Activated naive CD8-positive, alpha-beta T cell treated with anti-CD3 and anti-CD28 coated beads, Interleukin-2, amount 50 U/mL, for 16 hours (primary cell): ENCODE measurements at regions not wholly inside any gene's neighbourhood (a gene's known extent, or its start where the extent isn't known, plus 50 kb on each side); places are given as distances from the start of the nearest gene placed in this dataset.

Experiments
- DNase-seq: peaks from one replicate; pipeline ENCODE4 v3.0.0-alpha.2; 2020; ENCODE audit warnings: low read depth, low spot score

DNA sequence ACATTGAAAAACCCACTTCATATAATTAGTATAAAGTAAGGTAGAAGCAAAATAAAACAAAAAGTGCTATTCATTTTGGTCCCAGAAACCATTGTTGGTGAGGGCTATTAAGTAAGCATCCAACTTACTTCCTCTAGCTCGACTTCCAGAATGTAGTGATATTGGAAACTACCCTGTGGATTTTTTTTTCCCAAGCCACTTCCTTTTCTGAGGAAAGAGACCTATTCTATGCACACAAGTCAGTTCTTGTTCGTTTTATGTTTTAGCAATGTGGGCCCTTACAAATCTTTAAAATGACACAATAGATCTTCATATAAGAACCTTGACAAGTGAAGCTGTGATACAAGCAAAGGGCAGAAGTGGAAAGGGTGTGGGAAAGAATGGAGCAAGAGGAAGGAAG lies 402.0 kb upstream of the TBL1XR1 start:
- DNase-seq = no peak

DNA sequence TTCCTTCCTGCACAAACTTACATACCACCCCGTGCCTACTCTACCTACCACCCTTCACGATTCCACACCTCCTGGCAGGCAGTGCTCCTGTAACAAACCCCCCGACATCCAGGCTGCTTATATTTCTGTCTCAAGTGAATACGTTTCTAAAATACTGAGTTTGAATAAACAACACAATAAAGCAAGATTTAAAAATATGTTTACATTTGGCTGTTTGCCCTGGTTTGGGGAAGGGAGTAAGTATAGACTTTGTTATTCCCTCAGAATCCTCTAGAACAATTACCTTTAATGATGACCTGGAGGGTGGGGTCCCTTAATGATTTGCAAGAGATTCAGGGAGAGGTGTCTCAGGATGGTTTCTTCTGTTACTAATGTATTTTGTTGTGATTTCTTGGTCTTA lies 402.6 kb upstream of the TBL1XR1 start:
- DNase-seq = no peak

DNA sequence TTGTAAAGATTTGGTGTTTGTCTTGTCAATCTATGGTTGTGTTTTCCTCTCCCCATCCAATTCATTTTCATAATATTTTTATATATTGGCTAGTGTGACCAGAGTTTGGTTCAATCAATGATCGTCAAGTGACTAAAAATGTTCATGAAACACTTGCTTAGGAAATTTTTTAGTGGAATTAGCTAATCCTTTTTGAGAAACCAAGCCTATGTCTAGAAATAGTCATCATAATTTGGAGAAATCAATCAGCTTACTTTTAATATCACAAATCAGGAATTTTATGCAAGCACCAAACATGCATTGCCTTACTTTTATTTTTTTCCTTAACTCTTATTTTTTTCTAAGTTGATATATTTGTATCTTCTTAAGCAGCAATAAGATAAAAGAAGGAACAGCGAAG lies 403.1 kb upstream of the TBL1XR1 start:
- DNase-seq = no peak

DNA sequence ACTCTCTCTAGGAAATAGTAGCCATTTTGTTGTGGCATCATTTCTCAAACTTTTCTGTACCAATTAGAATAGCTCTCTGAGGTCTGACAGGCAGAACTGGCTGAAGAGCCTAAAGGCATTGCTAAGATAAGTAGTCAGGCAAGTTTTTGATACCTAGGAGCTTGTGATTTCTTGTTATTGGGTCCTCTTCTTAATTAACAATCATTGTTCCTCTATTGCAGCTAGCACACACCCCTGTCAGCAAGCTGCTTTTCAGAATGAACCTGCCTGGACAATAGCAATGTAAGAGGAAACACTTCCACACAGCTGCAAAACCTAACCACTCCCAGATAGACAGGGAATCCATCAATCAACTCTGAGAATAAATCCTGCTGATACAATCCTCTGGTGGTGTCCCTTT lies 403.9 kb upstream of the TBL1XR1 start:
- no peak for DNase-seq

DNA sequence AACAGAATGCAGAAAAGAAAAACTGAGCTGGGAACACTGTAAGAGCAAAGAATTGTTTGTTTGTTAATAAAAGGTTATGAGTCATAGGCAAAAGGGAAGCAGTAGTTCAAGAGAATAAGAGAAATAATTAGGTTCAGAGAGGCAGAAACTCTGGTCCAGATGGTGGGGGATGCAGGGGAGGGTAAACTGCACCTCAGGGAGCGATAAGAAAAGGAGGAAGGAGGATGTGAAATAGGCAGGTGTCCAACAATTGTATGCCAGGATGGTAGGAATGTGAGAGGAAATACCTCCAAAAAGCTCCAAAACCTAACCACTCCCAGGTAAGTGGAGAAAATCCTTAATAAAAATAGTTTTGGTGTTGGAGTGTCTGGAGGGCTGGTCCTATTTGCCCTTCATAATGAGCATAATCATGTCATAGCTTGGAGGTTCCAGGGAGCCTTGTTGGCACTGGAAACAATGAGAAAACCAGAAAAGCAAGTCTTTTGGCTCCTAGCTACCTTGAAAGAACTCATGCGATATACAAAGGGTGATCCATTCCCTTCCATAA lies 405.4 kb upstream of the TBL1XR1 start:
- DNase-seq = no peak

DNA sequence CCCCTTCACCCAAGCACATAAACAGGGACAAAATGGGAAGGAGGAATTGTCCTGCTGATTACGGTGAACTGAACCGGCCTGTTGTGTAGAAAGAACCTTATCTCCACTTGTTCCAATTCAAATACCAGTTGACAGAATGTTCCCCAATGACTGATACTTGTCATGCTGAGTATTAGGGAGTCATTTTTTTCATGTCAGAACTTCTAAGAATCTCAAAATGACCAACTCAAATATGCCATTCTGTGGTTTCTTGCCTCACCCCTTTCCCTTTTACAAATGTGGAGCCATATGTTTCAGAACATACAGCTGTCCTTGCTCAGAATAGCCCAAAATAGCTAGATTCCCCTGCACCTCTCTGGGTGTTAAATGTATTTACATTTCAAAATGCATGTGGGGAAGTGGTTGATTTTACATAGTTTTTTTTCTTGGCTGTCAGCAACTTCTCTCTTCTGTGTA lies 405.9 kb upstream of the TBL1XR1 start:
- no peak for DNase-seq

DNA sequence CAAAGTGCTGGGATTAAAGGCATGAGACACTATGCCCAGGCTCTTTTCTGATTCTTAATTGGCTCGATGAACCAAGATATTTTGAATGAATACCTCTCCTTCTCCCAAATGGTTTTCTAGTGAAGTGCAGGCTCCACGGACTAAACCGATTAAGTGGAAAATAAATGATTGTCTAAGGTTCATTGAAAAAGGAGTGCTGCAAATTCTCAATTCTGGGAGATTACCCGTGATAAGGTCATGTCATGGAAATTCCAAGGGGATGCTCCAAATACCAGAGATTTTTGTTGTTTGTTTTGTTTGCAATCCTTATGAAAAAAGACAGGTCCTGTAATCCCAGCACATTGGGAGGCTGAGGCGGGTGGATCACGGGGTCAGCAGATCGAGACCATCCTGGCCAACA lies 406.9 kb upstream of the TBL1XR1 start:
- DNase-seq = no peak

DNA sequence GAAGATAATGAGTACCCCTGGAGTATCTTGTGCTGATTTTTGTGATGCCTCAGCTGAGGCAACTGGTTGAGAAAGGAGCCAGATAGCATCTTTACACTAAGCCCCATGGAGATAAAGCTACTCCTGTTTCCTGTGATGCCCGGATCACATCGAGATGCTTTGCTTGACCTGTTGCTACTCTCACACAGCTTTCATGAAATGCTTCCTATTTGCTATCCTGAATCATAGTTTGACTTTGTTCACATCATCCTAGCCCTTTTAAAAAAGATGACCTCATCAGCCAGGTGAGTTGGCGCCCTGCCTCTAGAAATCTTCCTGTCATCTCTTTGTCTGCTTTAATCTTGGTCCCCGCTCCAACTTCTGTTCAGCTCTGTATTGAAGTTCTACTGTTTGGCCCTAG lies 409.6 kb upstream of the TBL1XR1 start:
- DNase-seq = no peak

DNA sequence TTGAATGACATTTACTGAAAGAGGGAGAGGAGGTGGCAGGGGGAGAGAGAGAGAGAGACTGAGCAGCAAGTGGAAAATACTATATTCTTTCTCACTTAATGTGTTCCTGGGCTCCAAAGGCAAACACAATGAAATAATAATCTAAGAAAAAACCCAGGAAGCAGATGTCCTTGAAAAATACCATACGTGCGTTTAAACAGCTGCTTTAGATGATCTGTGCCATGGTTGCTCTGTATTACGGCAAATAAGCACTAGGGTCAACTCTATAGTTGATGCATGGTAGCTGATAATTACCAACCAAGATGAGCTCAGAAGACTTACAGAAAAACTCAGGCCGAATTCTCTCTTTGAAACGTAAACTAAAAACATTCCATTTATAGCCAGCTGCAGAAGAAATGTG lies 410.3 kb upstream of the TBL1XR1 start:
- no peak for DNase-seq

DNA sequence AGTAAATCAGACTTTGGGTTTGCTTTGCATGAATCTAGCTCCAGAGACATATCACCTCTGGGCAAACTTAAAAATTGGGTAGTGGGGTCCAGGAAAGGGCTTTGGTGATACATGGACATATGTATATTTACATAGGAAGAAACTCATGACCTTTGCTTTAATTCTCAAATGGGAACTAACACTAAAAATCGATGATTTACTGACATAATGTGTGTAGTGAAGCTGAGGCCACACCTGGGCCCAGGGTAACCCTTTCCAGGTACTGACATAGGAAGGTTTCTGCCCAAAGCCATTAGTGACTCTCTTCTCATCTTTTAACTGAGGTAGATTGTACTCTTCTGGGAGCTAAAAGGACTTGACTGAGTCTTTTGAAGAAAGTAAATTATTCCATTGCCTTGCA lies 411.2 kb upstream of the TBL1XR1 start:
- DNase-seq = no peak

DNA sequence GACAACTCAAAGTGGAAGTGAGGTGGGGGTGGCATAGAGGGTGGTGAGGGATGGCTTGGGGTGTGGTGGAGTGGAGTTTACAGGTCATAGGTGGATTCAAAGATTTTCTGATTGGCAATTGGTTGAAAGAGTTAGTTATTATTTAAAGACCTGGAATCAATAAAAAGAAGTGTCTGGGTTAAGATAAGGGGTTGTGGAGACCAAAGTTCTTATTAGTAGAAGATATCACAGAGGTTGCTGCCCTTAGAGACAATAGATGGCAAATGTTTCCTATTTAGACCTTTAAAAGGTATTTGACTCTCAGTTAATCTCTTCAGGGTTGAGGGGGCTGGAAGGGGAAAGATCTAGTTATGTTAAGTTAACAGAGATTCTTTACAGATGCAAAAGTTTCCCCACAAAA lies 412.3 kb upstream of the TBL1XR1 start:
- no peak for DNase-seq

DNA sequence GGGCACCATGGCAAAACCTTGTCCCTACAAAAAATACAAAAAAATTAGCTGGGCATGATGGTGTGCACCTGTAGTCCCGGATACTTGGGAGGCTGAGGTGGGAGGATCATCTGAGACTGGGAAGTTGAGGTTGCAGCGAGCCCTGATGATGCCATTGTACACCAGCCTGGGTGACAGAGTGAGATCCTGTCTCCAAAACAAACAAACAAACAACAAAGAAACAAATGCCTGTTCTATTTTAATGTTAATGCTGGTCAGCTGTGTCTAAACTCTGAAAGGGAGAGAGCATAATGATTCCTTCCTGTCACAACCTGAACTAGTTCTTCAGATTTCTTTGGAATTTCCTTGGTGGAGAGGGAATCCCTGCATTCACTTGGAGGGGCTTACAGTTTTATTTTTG lies 413.0 kb upstream of the TBL1XR1 start:
- DNase-seq = no peak

DNA sequence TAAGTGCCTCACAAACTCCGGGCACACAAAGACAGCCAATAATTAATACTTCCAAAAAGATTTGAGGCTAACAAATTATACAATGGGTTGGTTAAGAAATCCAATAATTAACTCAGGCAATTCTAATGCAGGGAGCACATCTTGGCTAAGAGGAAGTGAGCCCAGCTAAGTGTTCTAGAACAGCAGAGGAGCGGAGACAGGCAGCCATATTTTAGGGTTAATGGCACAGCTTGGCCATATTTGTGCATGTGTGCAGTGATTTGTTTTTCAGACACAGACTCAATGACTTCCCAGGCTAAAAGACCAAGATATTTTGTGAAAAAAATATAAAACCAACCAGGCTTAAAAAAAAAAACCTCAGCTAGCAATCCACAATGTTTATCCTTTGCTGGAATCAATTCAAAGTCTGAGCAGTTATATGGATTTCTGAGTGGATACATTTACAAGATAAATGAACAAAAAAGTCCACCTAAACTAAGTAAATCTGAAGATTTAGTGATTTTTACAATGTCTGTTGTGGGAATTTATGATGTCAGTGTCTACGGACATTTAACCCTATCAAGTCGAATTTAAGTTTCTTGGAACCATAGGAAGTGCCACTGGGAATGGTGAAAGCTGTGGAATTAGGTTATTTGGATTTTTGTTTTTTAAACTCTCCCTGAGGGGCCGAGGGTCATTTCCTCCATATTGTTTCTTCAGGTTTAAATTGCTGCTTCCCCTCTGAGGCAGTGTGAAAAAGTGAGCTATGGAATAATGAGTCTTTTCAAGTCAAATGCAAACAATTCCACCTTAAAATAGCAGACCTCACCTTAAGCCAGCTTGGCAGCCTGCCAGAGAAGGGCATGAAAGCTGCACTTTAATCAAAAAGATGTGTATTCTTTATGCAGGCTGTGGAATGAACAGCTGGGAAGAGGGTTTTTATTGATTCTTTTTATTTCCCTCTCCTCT lies 413.7 kb upstream of the TBL1XR1 start:
- DNase-seq = no peak

DNA sequence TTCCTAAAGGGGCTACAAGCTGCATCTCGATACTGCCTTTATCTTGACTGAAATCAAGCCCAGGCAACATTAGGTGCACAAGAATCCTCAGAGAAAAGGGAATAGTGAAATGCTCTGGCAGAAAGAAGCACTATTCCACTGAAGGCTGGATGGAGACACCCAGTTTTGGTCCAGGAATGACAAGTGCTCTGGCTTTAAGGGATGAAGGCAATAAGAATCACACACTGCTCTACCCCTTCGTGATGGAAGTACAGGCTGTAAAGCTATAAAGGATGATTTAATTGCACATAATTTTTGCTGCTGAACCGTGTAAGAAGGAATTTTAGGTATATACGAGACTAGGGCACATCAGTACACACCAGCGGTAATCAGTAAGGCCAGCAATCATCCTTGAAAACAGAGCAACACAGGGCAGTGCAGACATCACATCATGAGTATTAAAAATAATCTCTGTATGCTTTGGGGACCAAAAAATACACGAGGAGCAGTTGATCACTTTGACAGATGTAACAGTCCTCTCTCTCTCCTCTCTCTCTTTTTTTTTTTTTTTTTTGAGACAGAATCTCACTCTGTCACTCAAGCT lies 414.6 kb upstream of the TBL1XR1 start:
- DNase-seq = no peak

DNA sequence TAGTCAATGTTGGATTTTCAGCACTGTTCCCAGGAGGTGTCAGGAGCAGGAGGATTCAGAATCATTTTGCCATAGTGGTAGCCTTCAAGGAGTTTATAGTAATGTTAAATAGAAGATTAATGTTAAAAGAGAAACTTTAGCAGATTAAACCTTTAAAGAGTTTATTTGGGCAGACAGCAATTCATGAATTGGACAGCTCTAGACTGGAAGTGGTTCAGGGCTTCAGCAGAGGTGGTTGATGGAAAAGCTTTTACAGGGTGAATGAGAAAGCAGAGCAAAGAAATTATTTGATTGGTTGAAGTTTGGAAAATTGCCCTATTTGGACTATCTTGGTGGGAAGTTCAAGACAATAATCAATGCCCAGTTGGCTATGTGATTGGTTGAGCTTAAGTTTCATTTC lies 416.6 kb upstream of the TBL1XR1 start:
- DNase-seq = no peak

DNA sequence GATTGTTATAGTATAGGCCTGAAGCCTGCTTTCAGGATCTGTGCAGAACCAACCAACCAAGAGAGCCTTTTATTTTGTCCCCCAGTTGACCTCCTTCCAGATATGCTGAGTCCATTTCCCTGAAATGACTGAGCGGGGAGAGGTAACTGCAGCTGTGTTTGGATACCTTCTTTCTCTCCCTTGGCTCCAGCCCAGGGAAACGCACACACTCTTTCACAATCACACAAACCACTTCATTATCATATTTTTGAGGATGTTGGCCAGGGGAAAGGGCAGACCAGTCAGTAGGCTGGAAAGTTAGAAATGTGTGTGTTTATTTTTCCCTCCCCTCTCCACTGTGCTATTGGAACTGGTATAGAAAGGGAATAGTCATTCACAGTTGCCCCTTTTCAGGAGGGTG lies 417.7 kb upstream of the TBL1XR1 start:
- DNase-seq = no peak

DNA sequence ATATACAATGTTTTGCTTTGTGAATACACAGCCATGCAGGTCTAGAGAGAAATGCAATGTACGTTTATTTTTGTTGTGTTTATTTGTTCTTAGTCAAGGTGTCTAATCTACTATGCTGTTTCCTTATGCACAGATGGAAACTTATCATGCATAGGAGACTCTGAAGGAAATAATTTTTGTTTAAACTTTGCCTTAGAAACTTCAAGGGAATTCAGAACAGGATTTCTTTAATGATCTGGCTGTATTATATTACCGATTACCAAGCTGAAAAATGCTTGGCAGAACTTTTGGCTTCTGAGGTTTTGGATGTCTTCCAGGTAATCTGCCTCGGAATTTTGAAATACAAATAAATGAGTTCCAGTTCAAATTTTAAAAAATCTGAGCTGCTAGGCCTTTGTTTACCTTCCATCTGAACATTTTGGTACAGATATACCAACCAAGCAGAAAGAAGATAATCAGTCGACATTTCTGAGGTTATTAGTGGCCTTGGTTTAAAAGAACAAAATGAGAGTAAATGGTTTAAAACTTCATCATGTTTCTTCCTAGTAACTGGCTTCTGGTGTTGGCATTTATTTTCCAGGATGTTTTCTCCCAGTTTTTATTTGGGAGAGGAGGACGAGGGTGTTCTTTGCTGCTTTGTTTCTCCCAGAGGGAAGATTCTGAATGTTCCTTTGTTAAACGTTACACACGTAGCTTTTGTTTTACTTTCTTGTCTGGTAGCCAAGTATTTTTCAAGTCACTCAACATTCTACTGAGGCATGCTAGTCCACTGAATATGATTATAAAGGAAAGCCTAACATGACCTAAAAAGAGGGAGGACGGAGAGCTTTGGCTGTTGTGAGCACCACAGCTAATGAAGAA lies 421.8 kb upstream of the TBL1XR1 start:
- DNase-seq = no peak

DNA sequence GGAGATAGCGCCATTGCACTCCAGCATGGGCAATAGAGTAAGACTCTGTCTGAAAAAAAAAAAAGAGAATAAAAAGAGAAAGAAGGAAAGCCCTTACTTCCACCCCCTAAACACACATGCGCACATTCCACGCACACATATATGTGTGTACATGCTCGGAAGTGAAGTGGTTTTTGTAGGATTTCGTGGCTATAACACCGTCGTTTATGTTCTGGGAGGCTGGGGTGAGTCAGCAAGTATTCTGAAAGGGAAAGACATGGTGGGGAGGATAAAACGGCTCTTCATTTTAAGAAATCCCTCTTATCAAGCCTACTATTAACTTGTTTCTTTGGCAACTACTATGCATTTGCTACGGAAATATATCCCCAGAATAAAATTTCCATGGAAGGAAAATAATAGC lies 422.8 kb upstream of the TBL1XR1 start:
- no peak for DNase-seq

DNA sequence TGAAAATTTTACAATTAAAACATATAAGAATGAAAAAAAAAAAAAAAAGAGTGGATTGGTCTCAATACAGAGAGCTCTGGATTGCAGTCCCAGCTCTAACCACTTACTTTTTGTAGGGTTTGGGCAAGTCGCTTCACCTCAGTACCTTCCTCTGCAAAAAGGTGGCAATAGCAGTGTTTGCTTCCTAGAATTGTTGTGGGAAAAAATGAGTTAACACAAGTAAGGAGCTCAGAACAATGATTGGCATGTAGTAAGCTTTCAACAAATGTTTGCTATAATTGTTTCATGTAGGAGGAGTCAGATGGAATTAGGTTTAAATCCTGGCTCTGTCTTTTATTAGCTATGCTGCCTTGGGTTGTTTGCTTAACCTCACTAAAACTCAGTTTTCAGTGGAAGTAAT lies 425.2 kb upstream of the TBL1XR1 start:
- DNase-seq = no peak

DNA sequence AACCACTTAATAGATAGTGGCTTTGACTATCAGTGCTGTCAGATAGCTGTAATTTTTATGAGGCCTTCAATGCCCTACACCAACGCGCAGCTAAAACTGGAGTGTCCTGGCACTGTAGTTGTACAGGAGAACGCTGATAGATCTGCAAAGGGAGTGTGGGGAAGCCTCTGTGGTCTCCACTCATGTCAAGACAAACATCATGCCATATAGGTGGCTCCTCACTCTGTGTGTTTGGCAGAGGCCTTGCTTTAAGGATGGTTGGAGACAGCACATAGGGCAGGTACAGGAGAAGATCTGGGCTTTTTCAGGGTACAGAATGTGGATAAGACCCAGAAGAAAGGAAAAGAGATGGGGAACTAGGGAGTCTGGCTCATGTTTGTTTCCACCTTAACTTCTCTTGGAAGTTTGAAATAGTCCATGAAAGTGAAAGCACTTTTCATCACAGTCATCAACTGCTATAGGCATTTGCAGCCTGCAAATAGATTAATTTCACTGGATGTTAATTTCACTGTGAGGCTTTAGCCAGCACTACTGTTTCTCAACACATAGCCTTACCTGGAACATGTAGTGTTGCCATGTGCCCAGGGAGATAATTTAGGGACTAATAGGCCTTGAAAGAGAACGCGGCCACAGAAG lies 425.8 kb upstream of the TBL1XR1 start:
- DNase-seq = no peak
